Stomach (tissue), 8 donors: ENCODE measurements at regions not wholly inside any gene's neighbourhood (a gene's known extent, or its start where the extent isn't known, plus 50 kb on each side); places are given as distances from the start of the nearest gene placed in this dataset.
A peak's percentile ranks its signal among the peaks of the same experiment; 100 is the strongest.

ENCODE experiments used
- DNase-seq, 2 donors: peaks; one replicate each; pipeline versions ENCODE4 v3.0.0 to v3.0.0-alpha.2; 2013 to 2019
- H3K27ac ChIP-seq, 5 donors: fragments of 200-600 bp in 4 of 5; sonication (generic) in 4 of 5; one replicate each; pipeline ENCODE4 v1.5.1; 2013 to 2019; ENCODE audit warnings: mild to moderate bottlenecking in 1 of 5, moderate library complexity in 1 of 5
- H3K27me3 ChIP-seq, 3 donors: fragments of 200-600 bp; sonication (generic); one replicate each; pipeline ENCODE4 v1.5.1; 2017 to 2019; ENCODE audit warnings: mixed run types in 1 of 3
- H3K36me3 ChIP-seq, 4 donors: fragments of 200-600 bp; sonication (generic); 1 replicate in 3 of 4; 2 replicates in 1 of 4; pipeline ENCODE4 v1.5.1; 2016 to 2019
- H3K4me1 ChIP-seq, 4 donors: fragments of 200-600 bp; sonication (generic); one replicate each; pipeline ENCODE4 v1.5.1; 2016 to 2019
- H3K4me3 ChIP-seq, 4 donors: fragments of 200-600 bp; sonication (generic) in 3 of 4; one replicate each; pipeline ENCODE4 v1.5.1; 2016 to 2019; ENCODE audit warnings: mild to moderate bottlenecking in 1 of 4
- H3K9me3 ChIP-seq, 4 donors: fragments of 200-600 bp; sonication (generic); one replicate each; pipeline ENCODE4 v1.5.1; 2016 to 2019
- CTCF ChIP-seq, 7 experiments: fragments of 450-650 bp in 4 of 7; fragments of 200-600 bp in 3 of 7; sonication (generic) in 3 of 7; IDR thresholded peaks; one replicate each; pipeline ENCODE4 v1.5.1; 2016 to 2019; ENCODE audit warnings: antibody characterized with exemption in 7 of 7, control low read depth in 2 of 7, mild to moderate bottlenecking in 1 of 7
- EP300 ChIP-seq: sonication (generic); formaldehyde crosslinking; IDR thresholded peaks from one replicate; pipeline ENCODE4 v1.6.1; 2017; ENCODE audit warnings: antibody characterized with exemption
- POLR2A ChIP-seq, 4 donors: fragments of 450-650 bp; IDR thresholded peaks; one replicate each; pipeline ENCODE4 v1.6.1; 2016; ENCODE audit warnings: antibody characterized with exemption in 4 of 4, control low read depth in 2 of 4, mild to moderate bottlenecking in 1 of 4, moderate library complexity in 1 of 4
- POLR2AphosphoS5 ChIP-seq, 3 donors: sonication (generic); formaldehyde crosslinking; IDR thresholded peaks; one replicate each; pipeline ENCODE4 v1.6.1; 2016; ENCODE audit warnings: antibody characterized with exemption in 3 of 3
- WGBS, 5 donors: extraction: QIAGEN DNeasy Blood & Tissue Kit in 3 of 5; methylation state at CpG; one replicate each; pipeline versions ENCODE4 v1.1.5 to v1.1.7; 2013 to 2018; 5-methylcytosine and 5-hydroxymethylcytosine counted together
- intact Hi-C: fragments of 100-400 bp; cut with DNase I; formaldehyde crosslinking; loops from one replicate; pipeline ENCODE4 v1.15.1; 2023; ENCODE audit warnings: low total_unique reads
- donor health status: healthy with polysubstance abuse.
- donor health status: Bipolar disorder and iron deficiency.
- donor health status: healthy.

- TF ChIP-seq POLR2AphosphoS5 (IDR thresholded peaks at IDR 0.05) (no peak), CTCF (IDR thresholded peaks at IDR 0.05) (no peak), POLR2A (IDR thresholded peaks at IDR 0.05) (no peak), EP300 (no peak)
- Histone ChIP-seq H3K4me3 (no peak overlapping the region), H3K27ac (no peak overlapping the region), H3K9me3 (peaks cover 0 to 5% (median 2%) of the 10 kb centered on the region in 4 donors), H3K36me3 (no peaks in the 10 kb centered on the region), H3K4me1 (no peaks in the 10 kb centered on the region), H3K27me3 (no peaks in the 10 kb centered on the region)
- intact Hi-C loops: no loop called here
- DNase-seq: no peak
- WGBS, 5 donors: 77 to 94% (median 90%) methylated on average over 3 to 5 of the region's 5 CpGs
Observed at GRCh38 chr4:158313566-158313965, 103.3 kb downstream of the TMEM144 start.

GRCh38 chr4:158314756-158315487, 104.6 kb downstream of the TMEM144 start:
- no peak overlapping the region for H3K4me3 ChIP-seq
- 76 to 85% (median 82%) methylated on average over 5 of the region's 5 CpGs for WGBS, 5 donors
- H3K36me3 ChIP-seq: no peaks in the 10 kb centered on the region
- DNase-seq: no peak
- no peaks in the 10 kb centered on the region for H3K4me1 ChIP-seq
- H3K9me3 ChIP-seq: no peaks in the 10 kb centered on the region
- H3K27me3 ChIP-seq: no peaks in the 10 kb centered on the region
- intact Hi-C loops: no loop called here
- TF ChIP-seq CTCF (IDR thresholded peaks at IDR 0.05): no peak
- TF ChIP-seq POLR2A (IDR thresholded peaks at IDR 0.05): no peak
- no peak for TF ChIP-seq EP300
- no peak for TF ChIP-seq POLR2AphosphoS5 (IDR thresholded peaks at IDR 0.05)
- peak overlapping the region in 3 of 5 donors; percentile 3 to 31 (median 10) for H3K27ac ChIP-seq

GRCh38 chr4:158315706-158316105, 105.4 kb downstream of the TMEM144 start:
- Histone ChIP-seq H3K27me3 (no peaks in the 10 kb centered on the region), H3K9me3 (no peaks in the 10 kb centered on the region), H3K36me3 (no peaks in the 10 kb centered on the region), H3K4me1 (no peaks in the 10 kb centered on the region), H3K4me3 (no peak overlapping the region), H3K27ac (no peak overlapping the region)
- intact Hi-C loops: no loop called here
- DNase-seq: no peak
- TF ChIP-seq POLR2AphosphoS5 (IDR thresholded peaks at IDR 0.05): no peak
- whole genome bisulfite sequencing, 5 donors: 49 to 62% (median 57%) methylated on average over 2 of the region's 2 CpGs

GRCh38 chr4:158316264-158316663, 106.0 kb downstream of the TMEM144 start:
- TF ChIP-seq EP300: no peak
- TF ChIP-seq POLR2A (IDR thresholded peaks at IDR 0.05): no peak
- no peak for TF ChIP-seq CTCF (IDR thresholded peaks at IDR 0.05)
- TF ChIP-seq POLR2AphosphoS5 (IDR thresholded peaks at IDR 0.05): no peak
- Histone ChIP-seq H3K27me3 (no peaks in the 10 kb centered on the region), H3K9me3 (no peaks in the 10 kb centered on the region), H3K4me3 (no peak overlapping the region), H3K36me3 (no peaks in the 10 kb centered on the region), H3K4me1 (no peaks in the 10 kb centered on the region), H3K27ac (no peak overlapping the region)
- no peak for DNase-seq
- intact Hi-C loops: no loop called here
- 42 to 82% (median 66%) methylated on average over 1 of the region's 1 CpG for WGBS, 5 donors

- Histone ChIP-seq H3K9me3 (no peaks in the 10 kb centered on the region), H3K27me3 (no peaks in the 10 kb centered on the region), H3K27ac (no peak overlapping the region), H3K36me3 (no peaks in the 10 kb centered on the region), H3K4me3 (no peak overlapping the region), H3K4me1 (no peaks in the 10 kb centered on the region)
- no peak for DNase-seq
- intact Hi-C loops: no loop called here
- no peak for TF ChIP-seq EP300
- TF ChIP-seq CTCF (IDR thresholded peaks at IDR 0.05): no peak
- no peak for TF ChIP-seq POLR2A (IDR thresholded peaks at IDR 0.05)
- no peak for TF ChIP-seq POLR2AphosphoS5 (IDR thresholded peaks at IDR 0.05)
- WGBS, 5 donors: 80 to 94% (median 90%) methylated on average over 7 of the region's 7 CpGs
Observed at GRCh38 chr4:158319880-158320279, 109.6 kb downstream of the TMEM144 start.
